Lower leg skin (tissue), 3 donors: ENCODE measurements at regions not wholly inside any gene's neighbourhood (a gene's known extent, or its start where the extent isn't known, plus 50 kb on each side); places are given as distances from the start of the nearest gene placed in this dataset.

Experiments
- POLR2A ChIP-seq, 2 donors: fragments of 450-650 bp; IDR thresholded peaks; one replicate each; pipeline ENCODE4 v1.6.1; 2016 to 2017; ENCODE audit warnings: antibody characterized with exemption in 2 of 2, mild to moderate bottlenecking in 1 of 2, moderate library complexity in 1 of 2
- TF ChIP-seq, protein P1 (sequence below), 3 donors: fragments of 450-650 bp; IDR thresholded peaks; one replicate each; pipeline ENCODE4 v1.5.1; 2016; ENCODE audit warnings: antibody characterized with exemption in 3 of 3, mild to moderate bottlenecking in 3 of 3, moderate library complexity in 2 of 3

DNA sequence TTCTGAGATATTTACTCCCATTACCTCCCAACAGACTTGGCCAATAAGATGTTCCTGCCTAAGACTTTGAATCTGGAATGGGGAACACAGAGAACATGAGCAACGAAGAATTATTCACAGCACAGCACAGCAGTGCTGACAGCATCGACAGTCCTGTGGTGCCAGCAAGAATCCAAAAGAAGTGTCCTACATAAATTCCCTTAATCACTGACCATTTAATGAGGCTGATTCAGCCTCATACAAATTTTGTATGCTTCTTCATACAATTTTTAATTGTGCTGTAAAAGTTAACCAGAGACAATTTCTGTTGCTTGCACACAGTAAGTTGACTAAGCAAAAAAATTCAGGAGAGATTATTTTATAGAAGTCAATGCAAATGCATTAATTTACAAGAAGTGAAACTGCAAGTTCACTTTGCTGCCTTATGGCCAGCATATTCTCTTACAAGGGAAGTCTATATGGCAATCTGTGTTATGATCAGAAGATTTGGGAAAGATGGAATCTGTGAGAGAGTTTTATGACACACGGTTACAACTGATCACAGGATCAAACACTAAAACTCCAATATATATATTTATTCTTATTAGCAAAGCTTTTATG, 855.9 kb downstream of the LTN1 start:
- TF ChIP-seq, protein P1, sequence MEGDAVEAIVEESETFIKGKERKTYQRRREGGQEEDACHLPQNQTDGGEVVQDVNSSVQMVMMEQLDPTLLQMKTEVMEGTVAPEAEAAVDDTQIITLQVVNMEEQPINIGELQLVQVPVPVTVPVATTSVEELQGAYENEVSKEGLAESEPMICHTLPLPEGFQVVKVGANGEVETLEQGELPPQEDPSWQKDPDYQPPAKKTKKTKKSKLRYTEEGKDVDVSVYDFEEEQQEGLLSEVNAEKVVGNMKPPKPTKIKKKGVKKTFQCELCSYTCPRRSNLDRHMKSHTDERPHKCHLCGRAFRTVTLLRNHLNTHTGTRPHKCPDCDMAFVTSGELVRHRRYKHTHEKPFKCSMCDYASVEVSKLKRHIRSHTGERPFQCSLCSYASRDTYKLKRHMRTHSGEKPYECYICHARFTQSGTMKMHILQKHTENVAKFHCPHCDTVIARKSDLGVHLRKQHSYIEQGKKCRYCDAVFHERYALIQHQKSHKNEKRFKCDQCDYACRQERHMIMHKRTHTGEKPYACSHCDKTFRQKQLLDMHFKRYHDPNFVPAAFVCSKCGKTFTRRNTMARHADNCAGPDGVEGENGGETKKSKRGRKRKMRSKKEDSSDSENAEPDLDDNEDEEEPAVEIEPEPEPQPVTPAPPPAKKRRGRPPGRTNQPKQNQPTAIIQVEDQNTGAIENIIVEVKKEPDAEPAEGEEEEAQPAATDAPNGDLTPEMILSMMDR (IDR thresholded peaks at IDR 0.05) = no peak
- TF ChIP-seq POLR2A (IDR thresholded peaks at IDR 0.05) = no peak
